ENCODE measurements at regions not wholly inside any gene's neighbourhood (a gene's known extent, or its start where the extent isn't known, plus 50 kb on each side); places are given as distances from the start of the nearest gene placed in this dataset.

DNA sequence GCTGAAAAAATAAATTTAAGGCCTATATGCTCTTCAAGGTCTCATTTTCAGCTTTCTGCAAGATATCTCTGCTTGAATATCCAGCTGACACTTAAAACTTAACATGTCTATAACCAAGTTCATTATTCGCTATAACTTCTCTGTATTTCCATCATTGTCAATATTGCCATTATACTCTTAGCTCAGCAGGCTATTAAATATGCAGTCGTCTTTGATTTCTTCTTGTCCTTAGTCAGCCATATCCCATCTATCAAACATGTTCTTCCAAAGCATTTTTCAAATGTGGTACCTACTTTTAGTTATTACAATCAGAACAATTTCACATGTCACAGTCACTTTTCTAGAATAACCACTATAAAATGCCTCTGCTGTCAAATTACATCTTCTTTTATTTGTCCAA is 1364.1 kb downstream of the ARAP2 start:
- no peak overlapping the region for H3K4me2 ChIP-seq (ENCODE audit: low read length)
- DNase-seq (ENCODE audit: low spot score) = no peak
- BruUV-seq (replicated peaks) = no TSS peak
- no peak overlapping the region for H3K4me3 ChIP-seq (ENCODE audit: low read depth, low read length, poor library complexity, severe bottlenecking)
- intact Hi-C loops (cut with micrococcal nuclease; ENCODE audit: unreplicated experiment) = no loop called here
- no peaks in the 10 kb centered on the region for H3K9me3 ChIP-seq (ENCODE audit: low read length)
- CTCF ChIA-PET (ENCODE audit: unreplicated experiment) = no interaction called here
- TF ChIP-seq CTCF (conservative IDR thresholded peaks at IDR 0.05; ENCODE audit: low read length) (no peak), EZH2phosphoT487 (IDR thresholded peaks at IDR 0.05; ENCODE audit: borderline replicate concordance, low read depth, low read length) (no peak)
- no peaks in the 10 kb centered on the region for H3K36me3 ChIP-seq (ENCODE audit: insufficient read depth, low read length)
- H3K27ac ChIP-seq (ENCODE audit: low read depth, low read length, poor library complexity, severe bottlenecking) = no peak overlapping the region
- H2AFZ ChIP-seq (ENCODE audit: low read length) = no peak overlapping the region
- no peaks in the 10 kb centered on the region for H3K79me2 ChIP-seq (ENCODE audit: insufficient read depth, low read depth, low read length)
- H3K4me1 ChIP-seq (ENCODE audit: insufficient read depth, low read length, poor library complexity, severe bottlenecking) = no peaks in the 10 kb centered on the region
- POLR2A ChIA-PET = no interaction called here
- H3K9me2 ChIP-seq (ENCODE audit: insufficient read depth, low read length) = no peaks in the 10 kb centered on the region
- no peaks in the 10 kb centered on the region for H4K20me1 ChIP-seq (ENCODE audit: insufficient read depth, low read length)

GRCh38 chr4:34891892-34892291 is 1352.4 kb downstream of the ARAP2 start:
- intact Hi-C loops (cut with micrococcal nuclease; ENCODE audit: unreplicated experiment) = no loop called here

DNA sequence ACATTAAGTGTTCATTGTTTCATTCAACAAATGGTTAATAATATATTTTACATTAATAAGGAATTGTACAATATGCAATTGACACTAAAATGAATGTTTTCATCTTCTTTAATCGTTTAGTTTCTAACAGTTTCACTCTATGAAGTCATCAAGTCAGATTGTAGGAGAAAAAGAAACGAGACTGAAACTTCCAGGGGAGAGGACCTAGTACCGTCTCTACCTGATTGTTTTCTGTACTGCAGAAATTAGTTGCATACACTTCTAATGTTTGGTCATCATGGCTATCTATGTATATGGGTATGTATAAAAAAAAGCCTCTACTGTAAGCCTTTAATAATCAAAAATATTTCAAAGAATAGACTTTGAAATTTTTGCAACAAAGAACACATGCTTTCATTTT is 1350.9 kb downstream of the ARAP2 start:
- ChIA-PET POLR2A (no interaction called here), CTCF (ENCODE audit: unreplicated experiment) (no interaction called here)
- intact Hi-C loops (cut with micrococcal nuclease; ENCODE audit: unreplicated experiment) = no loop called here
- no peak overlapping the region for H3K4me3 ChIP-seq (ENCODE audit: low read depth, low read length, poor library complexity, severe bottlenecking)
- H3K27ac ChIP-seq (ENCODE audit: low read depth, low read length, poor library complexity, severe bottlenecking) = no peak overlapping the region
- no TSS peak for BruUV-seq (replicated peaks)
- TF ChIP-seq EZH2phosphoT487 (IDR thresholded peaks at IDR 0.05; ENCODE audit: borderline replicate concordance, low read depth, low read length) = no peak
- TF ChIP-seq CTCF (conservative IDR thresholded peaks at IDR 0.05; ENCODE audit: low read length) = no peak
- no peak for DNase-seq (ENCODE audit: low spot score)
- no peaks in the 10 kb centered on the region for H3K4me1 ChIP-seq (ENCODE audit: insufficient read depth, low read length, poor library complexity, severe bottlenecking)
- H3K4me2 ChIP-seq (ENCODE audit: low read length) = no peak overlapping the region
- H4K20me1 ChIP-seq (ENCODE audit: insufficient read depth, low read length) = no peaks in the 10 kb centered on the region
- H2AFZ ChIP-seq (ENCODE audit: low read length) = no peak overlapping the region
- H3K9me3 ChIP-seq (ENCODE audit: low read length) = no peaks in the 10 kb centered on the region
- H3K79me2 ChIP-seq (ENCODE audit: insufficient read depth, low read depth, low read length) = no peaks in the 10 kb centered on the region
- H3K36me3 ChIP-seq (ENCODE audit: insufficient read depth, low read length) = no peaks in the 10 kb centered on the region
- no peaks in the 10 kb centered on the region for H3K9me2 ChIP-seq (ENCODE audit: insufficient read depth, low read length)

More at GRCh38 chr4:34891892-34892291, 1352.4 kb downstream of the ARAP2 start:
- H3K27ac ChIP-seq (ENCODE audit: low read depth, low read length, poor library complexity, severe bottlenecking) = no peak overlapping the region
- no TSS peak for BruUV-seq (replicated peaks)
- CTCF ChIA-PET (ENCODE audit: unreplicated experiment) = no interaction called here
- no peaks in the 10 kb centered on the region for H3K9me2 ChIP-seq (ENCODE audit: insufficient read depth, low read length)
- H4K20me1 ChIP-seq (ENCODE audit: insufficient read depth, low read length) = no peaks in the 10 kb centered on the region
- no peak overlapping the region for H3K4me2 ChIP-seq (ENCODE audit: low read length)
- H3K36me3 ChIP-seq (ENCODE audit: insufficient read depth, low read length) = no peaks in the 10 kb centered on the region
- no peak overlapping the region for H2AFZ ChIP-seq (ENCODE audit: low read length)
- TF ChIP-seq CTCF (conservative IDR thresholded peaks at IDR 0.05; ENCODE audit: low read length) = no peak
- TF ChIP-seq EZH2phosphoT487 (IDR thresholded peaks at IDR 0.05; ENCODE audit: borderline replicate concordance, low read depth, low read length) = no peak
- DNase-seq (ENCODE audit: low spot score) = no peak
- H3K79me2 ChIP-seq (ENCODE audit: insufficient read depth, low read depth, low read length) = no peaks in the 10 kb centered on the region
- no peaks in the 10 kb centered on the region for H3K4me1 ChIP-seq (ENCODE audit: insufficient read depth, low read length, poor library complexity, severe bottlenecking)
- POLR2A ChIA-PET = no interaction called here
- H3K9me3 ChIP-seq (ENCODE audit: low read length) = no peaks in the 10 kb centered on the region
- H3K4me3 ChIP-seq (ENCODE audit: low read depth, low read length, poor library complexity, severe bottlenecking) = no peak overlapping the region
